ENCODE measurements at regions not wholly inside any gene's neighbourhood (a gene's known extent, or its start where the extent isn't known, plus 50 kb on each side); places are given as distances from the start of the nearest gene placed in this dataset.

DNA sequence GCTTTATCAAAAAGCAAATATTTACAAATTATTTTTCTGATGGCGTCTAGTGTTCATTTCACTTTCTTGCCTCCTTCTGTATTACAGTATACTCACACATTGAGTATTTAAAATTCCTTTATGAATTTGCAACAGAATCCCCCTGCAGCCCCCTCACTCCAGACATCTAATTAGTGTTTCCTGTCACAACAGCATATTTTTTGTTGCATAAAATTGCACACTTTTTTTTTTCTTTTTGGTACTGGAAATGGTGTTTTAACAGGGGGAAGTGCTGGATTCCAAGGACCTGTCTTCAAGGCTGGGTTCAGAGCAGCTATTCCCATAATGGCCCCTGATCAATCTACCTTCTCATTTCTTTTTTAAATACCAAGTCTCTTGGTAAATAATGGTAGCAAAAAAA, 184.3 kb upstream of the HMCN1 start:
- TF ChIP-seq POLR2A (IDR thresholded peaks at IDR 0.05): no peak
- TF ChIP-seq, protein P1, sequence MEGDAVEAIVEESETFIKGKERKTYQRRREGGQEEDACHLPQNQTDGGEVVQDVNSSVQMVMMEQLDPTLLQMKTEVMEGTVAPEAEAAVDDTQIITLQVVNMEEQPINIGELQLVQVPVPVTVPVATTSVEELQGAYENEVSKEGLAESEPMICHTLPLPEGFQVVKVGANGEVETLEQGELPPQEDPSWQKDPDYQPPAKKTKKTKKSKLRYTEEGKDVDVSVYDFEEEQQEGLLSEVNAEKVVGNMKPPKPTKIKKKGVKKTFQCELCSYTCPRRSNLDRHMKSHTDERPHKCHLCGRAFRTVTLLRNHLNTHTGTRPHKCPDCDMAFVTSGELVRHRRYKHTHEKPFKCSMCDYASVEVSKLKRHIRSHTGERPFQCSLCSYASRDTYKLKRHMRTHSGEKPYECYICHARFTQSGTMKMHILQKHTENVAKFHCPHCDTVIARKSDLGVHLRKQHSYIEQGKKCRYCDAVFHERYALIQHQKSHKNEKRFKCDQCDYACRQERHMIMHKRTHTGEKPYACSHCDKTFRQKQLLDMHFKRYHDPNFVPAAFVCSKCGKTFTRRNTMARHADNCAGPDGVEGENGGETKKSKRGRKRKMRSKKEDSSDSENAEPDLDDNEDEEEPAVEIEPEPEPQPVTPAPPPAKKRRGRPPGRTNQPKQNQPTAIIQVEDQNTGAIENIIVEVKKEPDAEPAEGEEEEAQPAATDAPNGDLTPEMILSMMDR (IDR thresholded peaks at IDR 0.05): no peak
